Endothelial cell of umbilical vein (primary cell): ENCODE measurements at regions not wholly inside any gene's neighbourhood (a gene's known extent, or its start where the extent isn't known, plus 50 kb on each side); places are given as distances from the start of the nearest gene placed in this dataset.

Experiments used
- BruUV-seq: library from RNA; stranded (reverse); fragments of 400-500 nt; replicated peaks from 2 replicates; lab custom pipeline; 2021; lab: Mats Ljungman, UMichigan
- CTCF ChIA-PET: fragments of 300-600, 350-600 bp; sonication (Branson Sonifier 250); formaldehyde crosslinking; loops from one replicate; lab custom pipeline; 2021; ENCODE audit warnings: antibody characterized with exemption, inconsistent platforms; lab: Charles Lee
- POLR2A ChIA-PET: fragments of 300-600, 350-600 bp; sonication (Branson Sonifier 250); formaldehyde crosslinking; loops from one replicate; lab custom pipeline; 2021; ENCODE audit warnings: antibody characterized with exemption, inconsistent platforms; lab: Charles Lee
- DNase-seq: peaks from one replicate; pipeline ENCODE4 v3.0.0-alpha.2; 2011; ENCODE audit warnings: low read depth, low spot score
- FAIRE-seq: peaks from 2 replicates; lab custom pipeline; 2011; peaks lifted over from hg19 to GRCh38; lab: Jason Lieb, UNC
- H2AFZ ChIP-seq: 2 replicates; pipeline ENCODE4 v1.6.0; 2012; ENCODE audit warnings: low read depth, low read length, control low read depth, inconsistent platforms
- H3K27ac ChIP-seq: 2 replicates; pipeline ENCODE4 v1.5.1; 2011; ENCODE audit warnings: low read depth, mild to moderate bottlenecking, control low read depth, low read length, moderate library complexity; ENCODE audit not compliant: insufficient read depth
- H3K27me3 ChIP-seq, 2 experiments: 2 replicates each; pipeline versions ENCODE4 v1.6.0 to v1.6.1; 2011; ENCODE audit warnings: low read length in 2 of 2, mixed read lengths in 1 of 2; ENCODE audit not compliant: control insufficient read depth in 2 of 2, insufficient read depth in 2 of 2
- H3K36me3 ChIP-seq, 2 experiments: 2 replicates in 1 of 2; 3 replicates in 1 of 2; pipeline ENCODE4 v1.5.1; 2011; ENCODE audit warnings: low read length in 2 of 2, mild to moderate bottlenecking in 1 of 2, moderate library complexity in 1 of 2; ENCODE audit not compliant: control insufficient read depth in 2 of 2, insufficient read depth in 2 of 2; ENCODE audit errors: extremely low read depth in 1 of 2
- H3K4me1 ChIP-seq: 3 replicates; pipeline ENCODE4 v1.5.1; 2011; ENCODE audit warnings: mild to moderate bottlenecking, low read length; ENCODE audit not compliant: control insufficient read depth, insufficient read depth; ENCODE audit errors: extremely low read depth
- H3K4me2 ChIP-seq: 2 replicates; pipeline ENCODE4 v1.6.1; 2011; ENCODE audit warnings: low read length, control low read depth, mixed read lengths; ENCODE audit not compliant: insufficient read depth
- H3K4me3 ChIP-seq, 3 experiments: fragments of 200-600 bp in 1 of 3; sonication (generic), shearing (Covaris generic) in 1 of 3; replicated peaks in 1 of 3; 2 replicates each; pipeline ENCODE4 v1.5.1; 2011 to 2016; ENCODE audit warnings: control low read depth in 3 of 3, low read length in 3 of 3, mild to moderate bottlenecking in 2 of 3, inconsistent platforms in 1 of 3, low read depth in 1 of 3, moderate library complexity in 1 of 3; ENCODE audit not compliant: insufficient read depth in 1 of 3
- H3K79me2 ChIP-seq: 2 replicates; pipeline ENCODE4 v1.6.0; 2012; ENCODE audit warnings: low read length, inconsistent platforms; ENCODE audit not compliant: control insufficient read depth, insufficient read depth
- H3K9ac ChIP-seq: replicated peaks from 2 replicates; pipeline ENCODE3; 2011; ENCODE audit warnings: low read length, control low read depth; ENCODE audit not compliant: insufficient read depth; ENCODE audit errors: extremely low read depth
- H3K9me1 ChIP-seq: replicated peaks from 3 replicates; pipeline ENCODE4 v1.6.0; 2011; ENCODE audit warnings: mild to moderate bottlenecking, low read length; ENCODE audit not compliant: control insufficient read depth, insufficient read depth; ENCODE audit errors: extremely low read depth
- H3K9me3 ChIP-seq: replicated peaks from 2 replicates; pipeline ENCODE4 v1.5.1; 2012; ENCODE audit warnings: low read length, inconsistent platforms; ENCODE audit not compliant: control insufficient read depth, insufficient read depth
- H4K20me1 ChIP-seq: replicated peaks from 2 replicates; pipeline ENCODE3; 2011; ENCODE audit warnings: mild to moderate bottlenecking, low read length; ENCODE audit not compliant: control insufficient read depth, insufficient read depth; ENCODE audit errors: extremely low read depth
- CTCF ChIP-seq, 2 donors: IDR thresholded peaks; 1 replicate in 1 of 2; 2 replicates in 1 of 2; pipeline ENCODE4 v1.5.1; 2011; ENCODE audit warnings: low read length in 2 of 2, mild to moderate bottlenecking in 2 of 2, moderate library complexity in 2 of 2, control low read depth in 1 of 2, inconsistent platforms in 1 of 2, low read depth in 1 of 2; ENCODE audit not compliant: insufficient read depth in 1 of 2; ENCODE audit errors: extremely low read depth in 1 of 2
- EZH2 ChIP-seq: IDR thresholded peaks from 2 replicates; pipeline ENCODE4 v1.6.1; 2012; ENCODE audit warnings: borderline replicate concordance, low read depth, mild to moderate bottlenecking, moderate library complexity, low read length, inconsistent platforms; ENCODE audit not compliant: severe bottlenecking
- FOS ChIP-seq: IDR thresholded peaks from 2 replicates; pipeline ENCODE4 v1.6.1; 2011; ENCODE audit warnings: mild to moderate bottlenecking, low read length, moderate library complexity, borderline replicate concordance; ENCODE audit not compliant: insufficient read depth
- GATA2 ChIP-seq: IDR thresholded peaks from 2 replicates; pipeline ENCODE4 v1.7.0; 2011; ENCODE audit warnings: low read depth, mild to moderate bottlenecking, moderate library complexity, mixed read lengths, low read length; ENCODE audit not compliant: insufficient read length, insufficient read depth
- JUN ChIP-seq: IDR thresholded peaks from 2 replicates; pipeline ENCODE4 v1.6.1; 2011; ENCODE audit warnings: borderline replicate concordance, low read depth; ENCODE audit not compliant: insufficient read length, insufficient read depth
- MAX ChIP-seq: IDR thresholded peaks from 2 replicates; pipeline ENCODE4 v1.6.1; 2011; ENCODE audit not compliant: insufficient read depth, insufficient read length
- MYC ChIP-seq: IDR thresholded peaks from one replicate; pipeline ENCODE4 v1.6.1; 2011; ENCODE audit warnings: mild to moderate bottlenecking, low read depth, low read length
- POLR2A ChIP-seq: IDR thresholded peaks from 2 replicates; pipeline ENCODE4 v1.6.1; 2012; ENCODE audit warnings: low read depth, mild to moderate bottlenecking, control low read depth, low read length
- POLR2AphosphoS5 ChIP-seq: IDR thresholded peaks from 2 replicates; pipeline ENCODE4 v1.6.1; 2012; ENCODE audit warnings: low read depth, mild to moderate bottlenecking, control low read depth, low read length, moderate library complexity; ENCODE audit not compliant: insufficient read depth
- dilution Hi-C: fragments of 300-500 bp; cut with MboI; formaldehyde crosslinking; loops from one replicate; pipeline ENCODE4 v1.15.0; 2019; ENCODE audit warnings: low sequenced_read_pairs; ENCODE audit not compliant: extremely low pct_ligation_motif_present
- intact Hi-C: fragments of 100-400 bp; cut with micrococcal nuclease; formaldehyde crosslinking; loops from one replicate; pipeline ENCODE4 v1.10.0; 2022

GRCh38 chrX:16258882-16259281 is 91.6 kb downstream of the MAGEB17 start:
- no peak overlapping the region for H3K4me3 ChIP-seq
- FAIRE-seq = no peak

More at GRCh38 chrX:16258882-16259281, 91.6 kb downstream of the MAGEB17 start:
- H3K4me2 ChIP-seq = no peak overlapping the region
- H4K20me1 ChIP-seq = no peaks in the 10 kb centered on the region
- no TSS peak for BruUV-seq
- no peak overlapping the region for H2AFZ ChIP-seq
- TF ChIP-seq POLR2AphosphoS5 = no peak
- no peak for TF ChIP-seq EZH2
- TF ChIP-seq MAX = no peak
- no peak for TF ChIP-seq JUN
- TF ChIP-seq FOS = no peak
- no peak for TF ChIP-seq GATA2
- no peak for TF ChIP-seq CTCF (IDR thresholded peaks at IDR 0.05; ENCODE audit: extremely low read depth in 1 of 2, insufficient read depth in 1 of 2, low read depth in 1 of 2, low read length in 2 of 2)
- no peak for TF ChIP-seq POLR2A
- no peak for TF ChIP-seq MYC
- dilution Hi-C loops (no loop called here), intact Hi-C loops (no loop called here)
- H3K4me1 ChIP-seq = no peaks in the 10 kb centered on the region
- no peak for DNase-seq
- no peaks in the 10 kb centered on the region for H3K9me3 ChIP-seq
- no peaks in the 10 kb centered on the region for H3K27me3 ChIP-seq
- H3K27ac ChIP-seq = no peak overlapping the region
- ChIA-PET CTCF (no interaction called here), POLR2A (no interaction called here)
- H3K36me3 ChIP-seq = no peaks in the 10 kb centered on the region
- no peak overlapping the region for H3K9ac ChIP-seq
- H3K9me1 ChIP-seq = no peaks in the 10 kb centered on the region
- no peaks in the 10 kb centered on the region for H3K79me2 ChIP-seq
